Ishikawa (cell line): ENCODE measurements at regions not wholly inside any gene's neighbourhood (a gene's known extent, or its start where the extent isn't known, plus 50 kb on each side); places are given as distances from the start of the nearest gene placed in this dataset.

Experiments used
- CEBPB ChIP-seq: IDR thresholded peaks from 2 replicates; pipeline ENCODE4 v1.6.1; 2012
- CREB1 ChIP-seq: IDR thresholded peaks from 2 replicates; pipeline ENCODE4 v1.6.1; 2012; ENCODE audit warnings: low read depth
- EGR1 ChIP-seq: IDR thresholded peaks from 2 replicates; pipeline ENCODE4 v1.6.1; 2012
- EP300 ChIP-seq: IDR thresholded peaks from 2 replicates; pipeline ENCODE4 v1.6.1; 2012; ENCODE audit warnings: borderline replicate concordance
- FOXM1 ChIP-seq: IDR thresholded peaks from 2 replicates; pipeline ENCODE4 v1.6.1; 2012; ENCODE audit warnings: low read depth, borderline replicate concordance
- NFIC ChIP-seq: IDR thresholded peaks from 2 replicates; pipeline ENCODE4 v1.6.1; 2012
- RAD21 ChIP-seq: IDR thresholded peaks from 2 replicates; pipeline ENCODE4 v1.6.1; 2012; ENCODE audit warnings: low read depth
- TAF1 ChIP-seq: IDR thresholded peaks from 2 replicates; pipeline ENCODE4 v1.6.1; 2012; ENCODE audit warnings: low read depth, mild to moderate bottlenecking
- TCF12 ChIP-seq: IDR thresholded peaks from 2 replicates; pipeline ENCODE4 v1.6.1; 2012; ENCODE audit warnings: low read depth
- TEAD4 ChIP-seq: IDR thresholded peaks from 2 replicates; pipeline ENCODE4 v1.6.1; 2012
- YY1 ChIP-seq: IDR thresholded peaks from 2 replicates; pipeline ENCODE4 v1.6.1; 2012; ENCODE audit warnings: low read depth
- ZBTB7A ChIP-seq: IDR thresholded peaks from 2 replicates; pipeline ENCODE4 v1.6.1; 2012; ENCODE audit warnings: low read depth
- TF ChIP-seq, protein P1 (sequence below): IDR thresholded peaks from 2 replicates; pipeline ENCODE4 v1.6.1; 2012
- TF ChIP-seq, protein P2 (sequence below): IDR thresholded peaks from 2 replicates; pipeline ENCODE4 v1.6.1; 2012; ENCODE audit warnings: low read depth, mild to moderate bottlenecking
- TF ChIP-seq, protein P3 (sequence below): IDR thresholded peaks from 2 replicates; pipeline ENCODE4 v1.6.1; 2012

DNA sequence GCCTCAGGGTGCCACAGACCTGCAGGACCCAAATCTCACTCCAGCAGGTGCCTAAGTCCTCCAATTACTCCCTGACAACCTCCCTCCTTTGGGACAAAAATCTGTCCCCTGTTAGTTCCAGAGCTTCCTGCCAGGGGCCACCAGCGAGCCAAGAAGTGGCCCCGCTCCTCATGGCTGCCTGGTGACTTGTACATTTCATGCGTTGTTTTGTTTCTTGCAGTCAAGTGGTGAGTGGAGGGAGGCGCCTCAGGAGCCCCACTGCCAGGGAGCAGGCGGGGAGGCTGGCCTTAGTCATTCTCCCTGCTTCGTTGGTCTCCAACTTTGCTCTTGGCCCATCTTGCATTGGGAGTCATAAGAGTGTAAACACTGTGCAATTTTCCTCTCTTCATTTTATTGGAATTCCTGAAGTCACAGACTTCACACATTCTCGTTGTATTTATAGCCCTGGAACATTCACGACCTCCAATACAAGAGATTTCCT, 81.3 kb downstream of the KCNF1 start:
- TF ChIP-seq TEAD4 (peak; percentile 16; the same call in 1 of the 2 replicates), EP300 (0 out of 2 replicates have a peak, but pooled peaks have one; percentile 18), ZBTB7A (no peak), YY1 (peak; percentile 59; the same call in 1 of the 2 replicates), TCF12 (peak; percentile 56; the same call in 1 of the 2 replicates), CEBPB (no peak), NFIC (0 out of 2 replicates have a peak, but pooled peaks have one; percentile 33), EGR1 (no peak), RAD21 (peak; percentile 24; the same call in 1 of the 2 replicates)
- TF ChIP-seq, protein P1, sequence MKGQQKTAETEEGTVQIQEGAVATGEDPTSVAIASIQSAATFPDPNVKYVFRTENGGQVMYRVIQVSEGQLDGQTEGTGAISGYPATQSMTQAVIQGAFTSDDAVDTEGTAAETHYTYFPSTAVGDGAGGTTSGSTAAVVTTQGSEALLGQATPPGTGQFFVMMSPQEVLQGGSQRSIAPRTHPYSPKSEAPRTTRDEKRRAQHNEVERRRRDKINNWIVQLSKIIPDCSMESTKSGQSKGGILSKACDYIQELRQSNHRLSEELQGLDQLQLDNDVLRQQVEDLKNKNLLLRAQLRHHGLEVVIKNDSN = no peak
- TF ChIP-seq, protein P2, sequence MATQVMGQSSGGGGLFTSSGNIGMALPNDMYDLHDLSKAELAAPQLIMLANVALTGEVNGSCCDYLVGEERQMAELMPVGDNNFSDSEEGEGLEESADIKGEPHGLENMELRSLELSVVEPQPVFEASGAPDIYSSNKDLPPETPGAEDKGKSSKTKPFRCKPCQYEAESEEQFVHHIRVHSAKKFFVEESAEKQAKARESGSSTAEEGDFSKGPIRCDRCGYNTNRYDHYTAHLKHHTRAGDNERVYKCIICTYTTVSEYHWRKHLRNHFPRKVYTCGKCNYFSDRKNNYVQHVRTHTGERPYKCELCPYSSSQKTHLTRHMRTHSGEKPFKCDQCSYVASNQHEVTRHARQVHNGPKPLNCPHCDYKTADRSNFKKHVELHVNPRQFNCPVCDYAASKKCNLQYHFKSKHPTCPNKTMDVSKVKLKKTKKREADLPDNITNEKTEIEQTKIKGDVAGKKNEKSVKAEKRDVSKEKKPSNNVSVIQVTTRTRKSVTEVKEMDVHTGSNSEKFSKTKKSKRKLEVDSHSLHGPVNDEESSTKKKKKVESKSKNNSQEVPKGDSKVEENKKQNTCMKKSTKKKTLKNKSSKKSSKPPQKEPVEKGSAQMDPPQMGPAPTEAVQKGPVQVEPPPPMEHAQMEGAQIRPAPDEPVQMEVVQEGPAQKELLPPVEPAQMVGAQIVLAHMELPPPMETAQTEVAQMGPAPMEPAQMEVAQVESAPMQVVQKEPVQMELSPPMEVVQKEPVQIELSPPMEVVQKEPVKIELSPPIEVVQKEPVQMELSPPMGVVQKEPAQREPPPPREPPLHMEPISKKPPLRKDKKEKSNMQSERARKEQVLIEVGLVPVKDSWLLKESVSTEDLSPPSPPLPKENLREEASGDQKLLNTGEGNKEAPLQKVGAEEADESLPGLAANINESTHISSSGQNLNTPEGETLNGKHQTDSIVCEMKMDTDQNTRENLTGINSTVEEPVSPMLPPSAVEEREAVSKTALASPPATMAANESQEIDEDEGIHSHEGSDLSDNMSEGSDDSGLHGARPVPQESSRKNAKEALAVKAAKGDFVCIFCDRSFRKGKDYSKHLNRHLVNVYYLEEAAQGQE = no peak

DNA sequence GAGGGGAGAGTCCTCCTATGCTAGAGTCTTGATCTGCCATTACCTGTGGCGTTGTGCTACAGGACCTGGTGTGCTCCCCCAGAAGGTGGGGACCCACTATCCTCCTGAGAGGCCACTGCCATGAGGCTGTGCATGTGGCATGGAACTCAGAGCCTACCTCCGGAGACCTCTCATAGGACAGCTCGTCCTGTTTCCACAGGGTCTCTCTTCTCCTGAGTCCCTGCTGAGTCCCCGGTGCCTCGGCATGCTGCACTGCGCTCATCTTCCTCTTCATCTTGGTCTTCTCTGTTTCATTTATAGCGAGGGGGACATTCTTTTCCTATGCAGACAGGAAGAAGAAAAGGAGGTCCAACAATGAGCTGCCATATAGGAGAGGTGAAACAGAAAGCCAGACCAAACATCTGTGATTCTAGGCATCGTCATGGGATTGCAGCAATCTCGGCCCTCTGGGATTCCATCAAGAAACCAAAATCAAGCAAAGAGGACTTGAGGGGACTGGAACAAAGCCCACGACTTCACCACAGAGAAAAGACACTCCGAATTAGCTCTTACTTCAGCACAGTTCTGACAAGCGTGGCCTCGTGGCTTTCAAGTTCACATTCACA, 83.7 kb downstream of the KCNF1 start:
- no peak for TF ChIP-seq TEAD4
- TF ChIP-seq, protein P1 = no peak

DNA sequence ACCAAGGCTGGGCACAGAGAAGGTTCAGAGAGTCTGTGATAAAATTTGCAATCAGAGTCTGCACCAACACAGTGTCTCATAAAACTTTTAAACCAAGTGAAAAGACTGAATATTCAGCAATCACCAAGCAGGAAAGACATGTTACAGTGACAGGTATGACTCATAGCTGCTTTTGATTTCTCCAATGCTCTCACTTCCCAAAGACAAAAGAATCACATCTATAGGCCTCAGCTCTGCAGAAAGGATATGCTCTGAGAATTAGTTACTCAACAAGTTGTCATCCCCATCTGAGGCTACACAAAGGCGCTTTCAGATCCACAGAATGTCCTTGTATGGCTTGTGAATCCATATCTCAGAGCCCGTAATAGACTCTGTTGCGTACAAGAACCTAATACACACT, 92.5 kb downstream of the KCNF1 start:
- TF ChIP-seq RAD21 (no peak), ZBTB7A (no peak), YY1 (no peak), FOXM1 (no peak), TAF1 (no peak), EGR1 (no peak)
- TF ChIP-seq, protein P1 = no peak

DNA sequence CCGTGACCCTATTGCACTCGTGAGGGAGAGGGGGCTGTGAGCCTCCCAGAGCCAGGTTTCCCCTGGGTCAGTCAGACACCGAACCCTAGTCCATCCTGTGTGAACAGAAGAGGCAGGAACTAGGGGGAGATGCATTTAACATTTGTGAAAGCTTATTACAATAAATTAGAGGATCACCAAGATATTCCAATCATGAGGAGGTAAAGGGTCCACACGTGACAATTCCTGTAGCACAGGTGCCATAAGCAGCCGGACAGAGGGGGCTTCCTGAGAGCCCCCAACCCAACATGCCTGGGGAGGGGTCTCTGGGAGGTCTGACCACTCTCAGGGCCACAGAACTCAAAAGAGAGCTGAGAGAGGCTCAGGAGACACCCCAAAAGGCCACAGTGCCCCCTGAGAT, 93.3 kb downstream of the KCNF1 start:
- TF ChIP-seq NFIC (no peak), TAF1 (no peak), ZBTB7A (no peak), RAD21 (no peak), TEAD4 (no peak), TCF12 (no peak)

DNA sequence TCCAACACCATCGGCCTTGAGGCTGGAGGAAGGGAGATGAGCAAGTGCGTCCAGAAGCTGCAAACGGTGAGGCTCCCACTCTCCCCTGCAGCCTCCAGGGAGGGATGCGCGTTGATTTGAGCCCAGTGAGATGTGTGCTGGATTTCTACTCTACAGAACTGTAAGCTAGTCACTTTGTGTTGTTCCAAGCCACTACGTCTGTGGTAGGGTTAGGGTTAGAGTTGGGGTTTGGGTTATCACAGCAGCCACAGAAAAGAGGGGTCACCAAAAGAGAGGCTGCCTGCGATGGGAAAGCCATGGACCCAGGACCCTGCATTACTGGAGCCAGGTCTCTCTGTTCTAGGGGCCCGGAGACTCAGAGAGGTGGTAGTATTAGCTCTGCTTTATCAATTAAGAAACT, 94.5 kb downstream of the KCNF1 start:
- TF ChIP-seq, protein P3, sequence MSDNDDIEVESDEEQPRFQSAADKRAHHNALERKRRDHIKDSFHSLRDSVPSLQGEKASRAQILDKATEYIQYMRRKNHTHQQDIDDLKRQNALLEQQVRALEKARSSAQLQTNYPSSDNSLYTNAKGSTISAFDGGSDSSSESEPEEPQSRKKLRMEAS = no peak
- no peak for TF ChIP-seq TEAD4
- TF ChIP-seq ZBTB7A = no peak
- no peak for TF ChIP-seq EGR1
- TF ChIP-seq NFIC = no peak
- TF ChIP-seq EP300 = no peak
- TF ChIP-seq YY1 = no peak
- TF ChIP-seq TAF1 = no peak
- TF ChIP-seq CREB1 = no peak
- TF ChIP-seq TCF12 = no peak
- TF ChIP-seq, protein P1 = no peak

DNA sequence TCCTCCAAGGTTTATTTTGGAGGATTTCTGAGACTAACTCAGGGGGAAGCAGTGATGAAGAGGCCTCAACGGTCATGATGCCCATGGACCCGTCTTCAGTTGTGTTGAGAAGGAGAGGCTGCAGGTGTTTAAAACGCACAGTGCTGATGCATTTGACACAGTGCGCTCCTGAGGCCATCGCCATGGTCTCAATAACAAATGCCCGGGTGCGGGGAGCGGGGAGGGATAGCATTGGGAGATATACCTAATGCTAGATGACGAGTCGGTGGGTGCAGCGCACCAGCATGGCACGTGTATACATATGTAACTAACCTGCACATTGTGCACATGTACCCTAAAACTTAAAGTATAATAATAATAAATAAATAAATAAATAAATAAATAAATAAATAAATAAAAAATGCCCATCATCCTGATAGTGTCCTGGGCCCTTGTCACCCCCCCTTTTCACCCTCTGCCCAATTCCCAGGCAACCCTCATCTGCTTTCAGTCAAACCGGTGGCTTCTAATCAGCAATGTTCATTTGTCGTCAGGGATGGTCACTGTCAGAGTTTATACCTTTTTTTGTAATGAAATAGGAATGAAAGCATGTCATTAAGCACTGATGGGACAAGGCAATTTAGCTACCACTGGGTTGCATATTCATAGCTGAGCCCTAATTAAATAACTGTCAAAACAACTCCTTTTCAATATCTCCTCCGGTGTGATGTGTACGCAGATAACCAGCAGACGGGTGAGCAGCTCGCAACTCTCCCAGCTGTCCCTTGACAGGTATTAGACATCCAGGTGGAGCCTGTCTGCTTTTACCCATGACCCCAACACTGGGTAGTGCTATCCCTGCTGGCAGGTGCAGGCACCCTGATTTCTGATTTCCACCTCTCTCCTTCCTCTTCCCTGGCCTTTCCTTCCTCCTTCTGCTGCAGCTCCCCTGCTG, 95.9 kb downstream of the KCNF1 start:
- TF ChIP-seq, protein P1 = no peak
- TF ChIP-seq NFIC (no peak), ZBTB7A (no peak), FOXM1 (no peak), TAF1 (no peak), TEAD4 (no peak)
